Small intestine (tissue), 7 donors: ENCODE measurements at regions not wholly inside any gene's neighbourhood (a gene's known extent, or its start where the extent isn't known, plus 50 kb on each side); places are given as distances from the start of the nearest gene placed in this dataset.
A peak's percentile ranks its signal among the peaks of the same experiment; 100 is the strongest.

ENCODE experiments used
- DNase-seq, 2 donors: peaks; one replicate each; pipeline versions ENCODE4 v3.0.0 to v3.0.0-alpha.2; 2013
- FAIRE-seq: peaks from 2 replicates; lab custom pipeline; 2012; peaks lifted over from hg19 to GRCh38; lab: Jason Lieb, UNC
- H3K27ac ChIP-seq, 3 donors: one replicate each; pipeline ENCODE4 v1.5.1; 2013; ENCODE audit warnings: low read length in 2 of 3, mild to moderate bottlenecking in 2 of 3, control low read depth in 1 of 3, inconsistent platforms in 1 of 3, low read depth in 1 of 3, moderate library complexity in 1 of 3
- H3K27me3 ChIP-seq, 3 donors: one replicate each; pipeline ENCODE4 v1.6.1; 2013; ENCODE audit warnings: low read length in 3 of 3, inconsistent platforms in 1 of 3; ENCODE audit not compliant: control insufficient read depth in 3 of 3, insufficient read depth in 3 of 3
- H3K36me3 ChIP-seq, 3 donors: one replicate each; pipeline ENCODE4 v1.6.1; 2013; ENCODE audit warnings: low read length in 3 of 3, inconsistent platforms in 1 of 3, low read depth in 1 of 3, mild to moderate bottlenecking in 1 of 3, moderate library complexity in 1 of 3; ENCODE audit not compliant: control insufficient read depth in 3 of 3, insufficient read depth in 2 of 3
- H3K4me1 ChIP-seq, 3 donors: one replicate each; pipeline ENCODE4 v1.6.1; 2013; ENCODE audit warnings: low read length in 2 of 3, inconsistent platforms in 1 of 3, low read depth in 1 of 3, mild to moderate bottlenecking in 1 of 3, moderate library complexity in 1 of 3; ENCODE audit not compliant: control insufficient read depth in 3 of 3, insufficient read depth in 2 of 3
- H3K4me3 ChIP-seq, 3 donors: one replicate each; pipeline ENCODE4 v1.5.1; 2013; ENCODE audit warnings: low read length in 3 of 3, control low read depth in 1 of 3, inconsistent platforms in 1 of 3, low read depth in 1 of 3, mild to moderate bottlenecking in 1 of 3, moderate library complexity in 1 of 3
- H3K9me3 ChIP-seq, 2 donors: one replicate each; pipeline ENCODE4 v1.6.1; 2013; ENCODE audit warnings: low read depth in 1 of 2, low read length in 1 of 2; ENCODE audit not compliant: control insufficient read depth in 2 of 2, insufficient read depth in 1 of 2
- WGBS, 3 donors: extraction: QIAGEN DNeasy Blood & Tissue Kit; methylation state at CpG; one replicate each; pipeline ENCODE4 v1.1.7; 2013; 5-methylcytosine and 5-hydroxymethylcytosine counted together
- donor health status: healthy with polysubstance abuse.
- donor health status: control.
- donor health status: control.
- donor health status: Bipolar disorder and iron deficiency.
- donor health status: healthy.

GRCh38 chr13:26946684-26947343 lies 186.2 kb upstream of the GPR12 start:
- Histone ChIP-seq H3K9me3 (no peaks in the 10 kb centered on the region), H3K36me3 (no peaks in the 10 kb centered on the region), H3K27ac (no peak overlapping the region), H3K27me3 (no peaks in the 10 kb centered on the region), H3K4me1 (peaks cover 0 to 38% (median 2%) of the 10 kb centered on the region in 3 donors), H3K4me3 (no peak overlapping the region)
- FAIRE-seq (no peak), DNase-seq (peak; percentile 76 to 78)
- 14 to 38% (median 25%) methylated on average over 5 of the region's 5 CpGs for WGBS, 3 donors

- FAIRE-seq (no peak), DNase-seq (no peak)
- 73 to 86% (median 75%) methylated on average over 4 of the region's 4 CpGs for WGBS, 3 donors
- Histone ChIP-seq H3K27me3 (no peaks in the 10 kb centered on the region), H3K9me3 (no peaks in the 10 kb centered on the region), H3K27ac (no peak overlapping the region), H3K4me1 (peaks cover 0 to 21% (median 0%) of the 10 kb centered on the region in 3 donors), H3K36me3 (no peaks in the 10 kb centered on the region), H3K4me3 (no peak overlapping the region)
These were observed 183.2 kb upstream of the GPR12 start for GRCh38 chr13:26943748-26944147.

- DNase-seq (no peak), FAIRE-seq (no peak)
- peaks cover 0 to 13% (median 0%) of the 10 kb centered on the region in 3 donors for H3K4me1 ChIP-seq
- H3K27me3 ChIP-seq: no peaks in the 10 kb centered on the region
- H3K27ac ChIP-seq: peak overlapping the region; percentile 32 to 35 (median 34)
- no peak overlapping the region for H3K4me3 ChIP-seq
- no peaks in the 10 kb centered on the region for H3K36me3 ChIP-seq
- H3K9me3 ChIP-seq: no peaks in the 10 kb centered on the region
- 80 to 91% (median 83%) methylated on average over 6 of the region's 6 CpGs for WGBS, 3 donors
These were observed 181.6 kb upstream of the GPR12 start for GRCh38 chr13:26942184-26942583.

- peak overlapping the region; percentile 32 to 35 (median 34) for H3K27ac ChIP-seq
- WGBS, 3 donors: 20 to 39% (median 24%) methylated on average over 7 of the region's 7 CpGs
- H3K4me3 ChIP-seq: no peak overlapping the region
- peak; percentile 54 to 70 for DNase-seq
- no peaks in the 10 kb centered on the region for H3K9me3 ChIP-seq
- H3K27me3 ChIP-seq: no peaks in the 10 kb centered on the region
- no peak for FAIRE-seq
- no peaks in the 10 kb centered on the region for H3K36me3 ChIP-seq
- H3K4me1 ChIP-seq: peaks cover 0 to 13% (median 0%) of the 10 kb centered on the region in 3 donors
These were observed 181.0 kb upstream of the GPR12 start for GRCh38 chr13:26941345-26942174.

GRCh38 chr13:26934096-26934495 lies 173.5 kb upstream of the GPR12 start:
- DNase-seq: no peak
- H3K27me3 ChIP-seq: no peaks in the 10 kb centered on the region
- no peak for FAIRE-seq
- no peaks in the 10 kb centered on the region for H3K9me3 ChIP-seq
- no peak overlapping the region for H3K4me3 ChIP-seq
- no peaks in the 10 kb centered on the region for H3K36me3 ChIP-seq
- H3K4me1 ChIP-seq: no peaks in the 10 kb centered on the region
- no peak overlapping the region for H3K27ac ChIP-seq
- WGBS, 3 donors: 82 to 87% (median 84%) methylated on average over 7 of the region's 7 CpGs

GRCh38 chr13:26932465-26932864 lies 171.9 kb upstream of the GPR12 start:
- no peak for FAIRE-seq
- Histone ChIP-seq H3K9me3 (no peaks in the 10 kb centered on the region), H3K36me3 (no peaks in the 10 kb centered on the region), H3K27me3 (no peaks in the 10 kb centered on the region), H3K4me3 (no peak overlapping the region), H3K27ac (no peak overlapping the region), H3K4me1 (no peaks in the 10 kb centered on the region)
- 66 to 76% (median 74%) methylated on average over 5 of the region's 5 CpGs for WGBS, 3 donors
- peak in 1 of 2 donors; percentile 24 for DNase-seq

GRCh38 chr13:26929971-26930730 lies 169.6 kb upstream of the GPR12 start:
- WGBS, 3 donors: 9 to 12% (median 11%) methylated on average over 21 of the region's 21 CpGs
- no peak for FAIRE-seq
- no peak overlapping the region for H3K4me3 ChIP-seq

GRCh38 chr13:26927511-26927910 lies 166.9 kb upstream of the GPR12 start:
- Histone ChIP-seq H3K36me3 (no peaks in the 10 kb centered on the region), H3K9me3 (no peaks in the 10 kb centered on the region), H3K27me3 (peaks cover 0 to 5% (median 2%) of the 10 kb centered on the region in 3 donors), H3K4me1 (no peaks in the 10 kb centered on the region), H3K27ac (no peak overlapping the region), H3K4me3 (no peak overlapping the region)
- DNase-seq (no peak), FAIRE-seq (no peak)
- 82 to 85% (median 84%) methylated on average over 11 of the region's 11 CpGs for WGBS, 3 donors

More at GRCh38 chr13:26929971-26930730, 169.6 kb upstream of the GPR12 start:
- H3K36me3 ChIP-seq: no peaks in the 10 kb centered on the region
- H3K27me3 ChIP-seq: peaks cover 0 to 2% (median 1%) of the 10 kb centered on the region in 3 donors
- DNase-seq: peak; percentile 48 to 78
- no peaks in the 10 kb centered on the region for H3K4me1 ChIP-seq
- H3K27ac ChIP-seq: no peak overlapping the region
- H3K9me3 ChIP-seq: no peaks in the 10 kb centered on the region
